Activated CD8-positive, alpha-beta T cell treated with anti-CD3 and anti-CD28 coated beads for 36 hours (primary cell): ENCODE measurements at regions not wholly inside any gene's neighbourhood (a gene's known extent, or its start where the extent isn't known, plus 50 kb on each side); places are given as distances from the start of the nearest gene placed in this dataset.

ENCODE experiments used
- ATAC-seq: fragments of 200-7000 bp; cut with Tn5 transposase; one replicate; pipeline ENCODE4 v1.10.0; 2021; ENCODE audit warnings: mild to moderate bottlenecking, moderate library complexity
- CTCF ChIA-PET: fragments of 350-600 bp; sonication (Branson Sonifier 250); formaldehyde crosslinking; loops from one replicate; lab custom pipeline; 2021; ENCODE audit warnings: antibody characterized with exemption; lab: Charles Lee
- POLR2A ChIA-PET: fragments of 350-600 bp; sonication (Branson Sonifier 250); formaldehyde crosslinking; loops from one replicate; lab custom pipeline; 2021; ENCODE audit warnings: antibody characterized with exemption; lab: Charles Lee
- DNase-seq: peaks from one replicate; pipeline ENCODE4 v3.0.0-alpha.2; 2020
- H3K27ac Mint-ChIP-seq: one replicate; pipeline ENCODE4 v1.8.0; 2021; ENCODE audit warnings: mild to moderate bottlenecking, mixed read lengths
- H3K27me3 Mint-ChIP-seq: one replicate; pipeline ENCODE4 v1.8.0; 2021; ENCODE audit warnings: mixed read lengths
- H3K36me3 Mint-ChIP-seq: one replicate; pipeline ENCODE4 v1.8.0; 2021; ENCODE audit warnings: low read depth, mixed read lengths
- H3K4me1 Mint-ChIP-seq: one replicate; pipeline ENCODE4 v1.8.0; 2021; ENCODE audit warnings: low read depth, mixed read lengths
- H3K4me3 Mint-ChIP-seq: one replicate; pipeline ENCODE4 v1.8.0; 2021; ENCODE audit warnings: mild to moderate bottlenecking, moderate library complexity, mixed read lengths
- H3K9me3 Mint-ChIP-seq: one replicate; pipeline ENCODE4 v1.8.0; 2021; ENCODE audit warnings: mixed read lengths
- CTCF ChIP-seq: fragments of 200-600 bp; IDR thresholded peaks from one replicate; pipeline ENCODE4 v1.8.0; 2022; ENCODE audit warnings: antibody characterized with exemption, mild to moderate bottlenecking
- intact Hi-C: fragments of 100-400 bp; cut with micrococcal nuclease; formaldehyde crosslinking; loops from one replicate; pipeline ENCODE4 v1.10.0; 2022

- Mint-ChIP-seq H3K27me3 (no peaks in the 10 kb centered on the region), H3K9me3 (no peaks in the 10 kb centered on the region), H3K36me3 (no peaks in the 10 kb centered on the region), H3K27ac (no peak overlapping the region), H3K4me1 (no peaks in the 10 kb centered on the region), H3K4me3 (no peak overlapping the region)
- TF ChIP-seq CTCF = no peak
- no peak for DNase-seq
- intact Hi-C loops = no loop called here
- CTCF ChIA-PET = no interaction called here
- ATAC-seq = no peak
- POLR2A ChIA-PET = no interaction called here
Measured at GRCh38 chr12:105832021-105832420, 306.7 kb downstream of the NUAK1 start.

- DNase-seq (no peak), ATAC-seq (no peak)
- Mint-ChIP-seq H3K27ac (no peak overlapping the region), H3K27me3 (no peaks in the 10 kb centered on the region), H3K9me3 (no peaks in the 10 kb centered on the region), H3K4me3 (no peak overlapping the region), H3K36me3 (no peaks in the 10 kb centered on the region), H3K4me1 (no peaks in the 10 kb centered on the region)
- CTCF ChIA-PET = no interaction called here
- TF ChIP-seq CTCF = no peak
- intact Hi-C loops = no loop called here
- POLR2A ChIA-PET = no interaction called here
Measured at GRCh38 chr12:105832806-105833205, 305.9 kb downstream of the NUAK1 start.

GRCh38 chr12:105834496-105834895 lies 304.3 kb downstream of the NUAK1 start:
- DNase-seq = no peak
- no peaks in the 10 kb centered on the region for H3K4me1 Mint-ChIP-seq
- intact Hi-C loops = no loop called here
- no peak for TF ChIP-seq CTCF
- H3K36me3 Mint-ChIP-seq = no peaks in the 10 kb centered on the region
- CTCF ChIA-PET = no interaction called here
- no peak overlapping the region for H3K4me3 Mint-ChIP-seq
- H3K27me3 Mint-ChIP-seq = no peaks in the 10 kb centered on the region
- no peak overlapping the region for H3K27ac Mint-ChIP-seq
- POLR2A ChIA-PET = no interaction called here
- H3K9me3 Mint-ChIP-seq = no peaks in the 10 kb centered on the region
- ATAC-seq = no peak

GRCh38 chr12:105835580-105836241 lies 303.0 kb downstream of the NUAK1 start:
- H3K4me1 Mint-ChIP-seq = no peaks in the 10 kb centered on the region
- H3K27ac Mint-ChIP-seq = no peak overlapping the region
- no peaks in the 10 kb centered on the region for H3K36me3 Mint-ChIP-seq
- H3K4me3 Mint-ChIP-seq = no peak overlapping the region
- H3K27me3 Mint-ChIP-seq = no peaks in the 10 kb centered on the region
- DNase-seq (no peak), ATAC-seq (no peak)
- intact Hi-C loops = no loop called here
- ChIA-PET POLR2A (no interaction called here), CTCF (no interaction called here)
- TF ChIP-seq CTCF = no peak
- no peaks in the 10 kb centered on the region for H3K9me3 Mint-ChIP-seq

- DNase-seq (no peak), ATAC-seq (no peak)
- Mint-ChIP-seq H3K27ac (no peak overlapping the region), H3K36me3 (no peaks in the 10 kb centered on the region), H3K27me3 (no peaks in the 10 kb centered on the region), H3K4me3 (no peak overlapping the region), H3K4me1 (no peaks in the 10 kb centered on the region), H3K9me3 (no peaks in the 10 kb centered on the region)
- intact Hi-C loops = no loop called here
- no peak for TF ChIP-seq CTCF
- ChIA-PET CTCF (no interaction called here), POLR2A (no interaction called here)
Measured at GRCh38 chr12:105836242-105836622, 302.5 kb downstream of the NUAK1 start.
